Colonic mucosa (tissue), 4 donors: ENCODE measurements at regions not wholly inside any gene's neighbourhood (a gene's known extent, or its start where the extent isn't known, plus 50 kb on each side); places are given as distances from the start of the nearest gene placed in this dataset.

Experiments used
- DNase-seq: peaks from one replicate; pipeline ENCODE4 v3.0.0-alpha.2; 2020
- H3K27ac ChIP-seq: fragments of 200-600 bp; one replicate; pipeline ENCODE4 v1.8.0; 2021
- H3K27me3 ChIP-seq: fragments of 200-600 bp; one replicate; pipeline ENCODE4 v1.8.0; 2021
- H3K36me3 ChIP-seq: fragments of 200-600 bp; one replicate; pipeline ENCODE4 v1.8.0; 2021
- H3K4me1 ChIP-seq: fragments of 200-600 bp; one replicate; pipeline ENCODE4 v1.8.0; 2021; ENCODE audit warnings: mild to moderate bottlenecking
- H3K4me3 ChIP-seq: fragments of 200-600 bp; one replicate; pipeline ENCODE4 v1.8.0; 2021
- H3K9ac ChIP-seq, 2 donors: one replicate each; pipeline ENCODE4 v1.7.0; 2013; ENCODE audit warnings: control low read depth in 2 of 2, low read depth in 2 of 2, low read length in 2 of 2
- H3K9me3 ChIP-seq: fragments of 200-600 bp; one replicate; pipeline ENCODE4 v1.8.0; 2021
- CTCF ChIP-seq: fragments of 200-600 bp; IDR thresholded peaks from one replicate; pipeline ENCODE4 v1.8.0; 2022; ENCODE audit warnings: antibody characterized with exemption, mild to moderate bottlenecking
- intact Hi-C: fragments of 100-400 bp; cut with DNase I; formaldehyde crosslinking; loops from one replicate; pipeline ENCODE4 v1.14.1; 2022
- donor health status: healthy.
- donor health status: DM: no; HTN: no; CAD: no.
- donor health status: DM: no; HTN: no; CAD: no.

GRCh38 chr2:198203336-198204069 lies 399.1 kb downstream of the PLCL1 start:
- intact Hi-C loops: no loop called here
- Histone ChIP-seq H3K4me3 (no peak overlapping the region), H3K4me1 (no peaks in the 10 kb centered on the region), H3K36me3 (no peaks in the 10 kb centered on the region), H3K9me3 (no peaks in the 10 kb centered on the region), H3K27me3 (no peaks in the 10 kb centered on the region), H3K9ac (no peak overlapping the region), H3K27ac (no peak overlapping the region)
- no peak for DNase-seq
- no peak for TF ChIP-seq CTCF
